BE2C (cell line): ENCODE measurements at regions not wholly inside any gene's neighbourhood (a gene's known extent, or its start where the extent isn't known, plus 50 kb on each side); places are given as distances from the start of the nearest gene placed in this dataset.

Experiments
- DNase-seq: peaks from one replicate; pipeline ENCODE4 v3.0.0-alpha.2; 2020
- H3K27me3 ChIP-seq: fragments of 250-450 bp; sonication (Bioruptor Pico); 2 replicates; pipeline ENCODE4 v1.5.1; 2020; ENCODE audit warnings: mild to moderate bottlenecking
- H3K36me3 ChIP-seq: fragments of 250-450 bp; sonication (Bioruptor Pico); 2 replicates; pipeline ENCODE4 v1.5.1; 2020; ENCODE audit warnings: mild to moderate bottlenecking
- H3K4me1 ChIP-seq: fragments of 250-450 bp; sonication (Bioruptor Pico); 2 replicates; pipeline ENCODE4 v1.5.1; 2020
- H3K4me3 ChIP-seq: 2 replicates; pipeline ENCODE4 v1.5.1; 2011; ENCODE audit warnings: low read depth, low read length
- H3K9me3 ChIP-seq: fragments of 250-450 bp; sonication (Bioruptor Pico); 2 replicates; pipeline ENCODE4 v1.5.1; 2020
- CTCF ChIP-seq: IDR thresholded peaks from 2 replicates; pipeline ENCODE4 v1.5.1; 2012; ENCODE audit warnings: mild to moderate bottlenecking, low read depth, low read length

GRCh38 chr10:81027706-81028105 is 490.0 kb downstream of the SH2D4B start:
- Histone ChIP-seq H3K4me1 (no peaks in the 10 kb centered on the region), H3K27me3 (no peaks in the 10 kb centered on the region), H3K9me3 (no peaks in the 10 kb centered on the region), H3K4me3 (no peak overlapping the region), H3K36me3 (no peaks in the 10 kb centered on the region)
- no peak for DNase-seq
- TF ChIP-seq CTCF, result no peak

GRCh38 chr10:81031774-81032173 is 494.1 kb downstream of the SH2D4B start:
- H3K27me3 ChIP-seq, result no peaks in the 10 kb centered on the region
- no peak for DNase-seq

GRCh38 chr10:81034383-81034782 is 496.7 kb downstream of the SH2D4B start:
- TF ChIP-seq CTCF, result no peak
- DNase-seq, result no peak

More at GRCh38 chr10:81031774-81032173, 494.1 kb downstream of the SH2D4B start:
- Histone ChIP-seq H3K4me1 (no peaks in the 10 kb centered on the region), H3K36me3 (no peaks in the 10 kb centered on the region), H3K9me3 (no peaks in the 10 kb centered on the region), H3K4me3 (no peak overlapping the region)
- no peak for TF ChIP-seq CTCF

GRCh38 chr10:81036257-81036656 is 498.6 kb downstream of the SH2D4B start:
- H3K4me1 ChIP-seq, result no peaks in the 10 kb centered on the region
- H3K27me3 ChIP-seq, result no peaks in the 10 kb centered on the region
- no peaks in the 10 kb centered on the region for H3K36me3 ChIP-seq
- no peak for DNase-seq
- H3K4me3 ChIP-seq, result no peak overlapping the region
- TF ChIP-seq CTCF, result no peak
- no peaks in the 10 kb centered on the region for H3K9me3 ChIP-seq

More at GRCh38 chr10:81034383-81034782, 496.7 kb downstream of the SH2D4B start:
- H3K27me3 ChIP-seq, result no peaks in the 10 kb centered on the region
- H3K4me1 ChIP-seq, result no peaks in the 10 kb centered on the region
- no peak overlapping the region for H3K4me3 ChIP-seq
- no peaks in the 10 kb centered on the region for H3K36me3 ChIP-seq
- H3K9me3 ChIP-seq, result no peaks in the 10 kb centered on the region

- H3K36me3 ChIP-seq, result no peaks in the 10 kb centered on the region
- TF ChIP-seq CTCF, result no peak
- DNase-seq, result no peak
- no peak overlapping the region for H3K4me3 ChIP-seq
- no peaks in the 10 kb centered on the region for H3K9me3 ChIP-seq
- H3K4me1 ChIP-seq, result no peaks in the 10 kb centered on the region
- H3K27me3 ChIP-seq, result no peaks in the 10 kb centered on the region
These were observed 502.3 kb downstream of the SH2D4B start for GRCh38 chr10:81040031-81040430.

- no peak for TF ChIP-seq CTCF
- Histone ChIP-seq H3K9me3 (no peaks in the 10 kb centered on the region), H3K27me3 (no peaks in the 10 kb centered on the region), H3K36me3 (no peaks in the 10 kb centered on the region), H3K4me3 (no peak overlapping the region), H3K4me1 (no peaks in the 10 kb centered on the region)
- DNase-seq, result no peak
These were observed 503.2 kb downstream of the SH2D4B start for GRCh38 chr10:81040940-81041339.
